Peyer's patch (tissue), 4 donors: ENCODE measurements at regions not wholly inside any gene's neighbourhood (a gene's known extent, or its start where the extent isn't known, plus 50 kb on each side); places are given as distances from the start of the nearest gene placed in this dataset.

ENCODE experiments used
- DNase-seq, 3 donors: peaks; one replicate each; pipeline ENCODE4 v3.0.0-alpha.2; 2017 to 2019
- H3K27ac ChIP-seq, 4 donors: fragments of 200-600 bp; sonication (generic); one replicate each; pipeline ENCODE4 v1.5.1; 2016 to 2019
- H3K27me3 ChIP-seq, 2 donors: fragments of 200-600 bp; sonication (generic); one replicate each; pipeline ENCODE4 v1.5.1; 2019
- H3K36me3 ChIP-seq, 3 donors: fragments of 200-600 bp; sonication (generic); one replicate each; pipeline ENCODE4 v1.5.1; 2016 to 2019
- H3K4me1 ChIP-seq, 4 donors: fragments of 200-600 bp; sonication (generic); one replicate each; pipeline ENCODE4 v1.5.1; 2016 to 2019
- H3K4me3 ChIP-seq, 4 donors: fragments of 200-600 bp; sonication (generic); 1 replicate in 3 of 4; 2 replicates in 1 of 4; pipeline ENCODE4 v1.5.1; 2016 to 2019; ENCODE audit warnings: mild to moderate bottlenecking in 1 of 4
- H3K9me3 ChIP-seq, 4 donors: fragments of 200-600 bp; sonication (generic); one replicate each; pipeline ENCODE4 v1.5.1; 2016 to 2019; ENCODE audit warnings: mild to moderate bottlenecking in 1 of 4
- CTCF ChIP-seq, 6 experiments: fragments of 450-650 bp in 4 of 6; fragments of 200-600 bp in 2 of 6; sonication (generic) in 1 of 6; IDR thresholded peaks; one replicate each; pipeline ENCODE4 v1.5.1; 2017 to 2019; ENCODE audit warnings: antibody characterized with exemption in 6 of 6, mild to moderate bottlenecking in 3 of 6, moderate library complexity in 1 of 6
- POLR2A ChIP-seq, 2 donors: fragments of 450-650 bp; IDR thresholded peaks; one replicate each; pipeline ENCODE4 v1.5.1; 2017; ENCODE audit warnings: antibody characterized with exemption in 2 of 2, mild to moderate bottlenecking in 2 of 2, moderate library complexity in 2 of 2

GRCh38 chr13:23947893-23948292 lies 50.6 kb upstream of the C1QTNF9B start:
- no peak overlapping the region for H3K4me3 ChIP-seq

DNA sequence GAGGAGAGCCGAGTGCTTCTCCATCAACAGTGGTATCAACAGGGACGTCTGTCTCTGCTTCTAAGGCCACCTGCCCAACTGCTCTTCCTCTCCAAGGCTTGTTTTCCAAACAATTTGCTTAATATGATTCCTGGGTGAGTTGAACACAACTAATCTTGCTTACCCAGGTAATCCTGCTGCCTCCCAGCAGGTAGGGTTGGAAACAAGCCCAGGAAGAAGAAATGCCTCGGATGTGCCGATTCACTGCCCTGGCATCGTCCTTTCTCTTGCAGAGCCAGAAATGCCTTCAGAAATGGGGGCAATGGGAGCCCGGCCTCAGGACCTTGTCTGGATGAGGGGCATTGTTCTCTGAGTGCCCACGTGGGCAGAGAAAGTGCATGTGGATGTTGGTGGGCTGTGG lies 51.9 kb upstream of the C1QTNF9B start:
- Histone ChIP-seq H3K36me3 (no peaks in the 10 kb centered on the region), H3K9me3 (no peaks in the 10 kb centered on the region), H3K4me3 (no peak overlapping the region), H3K4me1 (no peaks in the 10 kb centered on the region), H3K27ac (no peak overlapping the region), H3K27me3 (no peaks in the 10 kb centered on the region)
- DNase-seq = no peak
- TF ChIP-seq POLR2A (IDR thresholded peaks at IDR 0.05) = no peak
- TF ChIP-seq CTCF (IDR thresholded peaks at IDR 0.05) = no peak

More at GRCh38 chr13:23947893-23948292, 50.6 kb upstream of the C1QTNF9B start:
- Histone ChIP-seq H3K27me3 (no peaks in the 10 kb centered on the region), H3K9me3 (no peaks in the 10 kb centered on the region), H3K27ac (no peak overlapping the region), H3K4me1 (no peaks in the 10 kb centered on the region), H3K36me3 (no peaks in the 10 kb centered on the region)
- no peak for DNase-seq
- TF ChIP-seq CTCF (IDR thresholded peaks at IDR 0.05) = no peak
- no peak for TF ChIP-seq POLR2A (IDR thresholded peaks at IDR 0.05)

- no peaks in the 10 kb centered on the region for H3K9me3 ChIP-seq
- DNase-seq = no peak
- H3K27me3 ChIP-seq = no peaks in the 10 kb centered on the region
- no peak overlapping the region for H3K4me3 ChIP-seq
- no peak for TF ChIP-seq CTCF (IDR thresholded peaks at IDR 0.05)
- TF ChIP-seq POLR2A (IDR thresholded peaks at IDR 0.05) = no peak
- no peaks in the 10 kb centered on the region for H3K4me1 ChIP-seq
- H3K27ac ChIP-seq = no peak overlapping the region
- H3K36me3 ChIP-seq = no peaks in the 10 kb centered on the region
Measured at GRCh38 chr13:23949736-23950135, 52.4 kb upstream of the C1QTNF9B start.

- DNase-seq = no peak
- no peaks in the 10 kb centered on the region for H3K9me3 ChIP-seq
- no peaks in the 10 kb centered on the region for H3K4me1 ChIP-seq
- no peak overlapping the region for H3K27ac ChIP-seq
- TF ChIP-seq CTCF (IDR thresholded peaks at IDR 0.05) (no peak), POLR2A (IDR thresholded peaks at IDR 0.05) (no peak)
- H3K27me3 ChIP-seq = no peaks in the 10 kb centered on the region
- H3K4me3 ChIP-seq = no peak overlapping the region
- no peaks in the 10 kb centered on the region for H3K36me3 ChIP-seq
Measured at GRCh38 chr13:23950736-23951510, 53.6 kb upstream of the C1QTNF9B start.

DNA sequence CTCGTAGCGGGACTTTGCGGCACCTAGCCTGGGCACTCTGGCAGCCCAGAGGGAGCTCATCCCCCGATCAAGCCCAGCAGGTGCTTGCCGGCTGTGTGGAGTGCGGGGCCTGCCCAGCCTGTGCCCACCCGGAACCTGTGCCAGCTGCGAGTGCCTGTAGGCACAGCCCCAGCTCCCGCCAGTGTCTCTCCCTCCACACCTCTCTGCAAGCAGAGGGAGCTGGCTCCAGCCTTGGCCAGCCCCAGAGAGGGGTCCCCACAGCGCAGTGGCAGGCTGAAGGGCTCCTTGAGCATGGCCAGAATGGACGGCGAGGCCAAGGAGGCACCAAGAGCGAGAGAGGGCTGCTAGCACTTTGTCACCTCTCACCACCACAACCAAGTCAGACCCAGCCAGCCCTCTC lies 55.5 kb upstream of the C1QTNF9B start:
- no peak for TF ChIP-seq POLR2A (IDR thresholded peaks at IDR 0.05)
- no peak for TF ChIP-seq CTCF (IDR thresholded peaks at IDR 0.05)
- H3K27me3 ChIP-seq = no peaks in the 10 kb centered on the region
- no peaks in the 10 kb centered on the region for H3K9me3 ChIP-seq
- H3K27ac ChIP-seq = no peak overlapping the region
- H3K4me1 ChIP-seq = no peaks in the 10 kb centered on the region
- DNase-seq = no peak
- no peak overlapping the region for H3K4me3 ChIP-seq
- H3K36me3 ChIP-seq = no peaks in the 10 kb centered on the region
